A673 (cell line): ENCODE measurements at regions not wholly inside any gene's neighbourhood (a gene's known extent, or its start where the extent isn't known, plus 50 kb on each side); places are given as distances from the start of the nearest gene placed in this dataset.

ENCODE experiments used
- CTCF ChIP-seq: fragments of 300-800, 200-600 bp; sonication (generic); conservative IDR thresholded peaks from 2 replicates; pipeline ENCODE4 v1.5.1; 2017; ENCODE audit warnings: low read depth, mild to moderate bottlenecking, antibody characterized with exemption, low read length, moderate library complexity, mixed read lengths
- EZH2 ChIP-seq: fragments of 200-600 bp; sonication (generic); IDR thresholded peaks from 2 replicates; pipeline ENCODE4 v1.6.1; 2017; ENCODE audit warnings: borderline replicate concordance, low read depth, mild to moderate bottlenecking, mixed read lengths, antibody characterized with exemption, low read length; ENCODE audit not compliant: poor library complexity, severe bottlenecking

- TF ChIP-seq CTCF (no peak), EZH2 (no peak)
These were observed 2205.1 kb upstream of the C9orf72 start for GRCh38 chr9:29778281-29778849.
